ENCODE measurements at regions not wholly inside any gene's neighbourhood (a gene's known extent, or its start where the extent isn't known, plus 50 kb on each side); places are given as distances from the start of the nearest gene placed in this dataset.

GRCh38 chr4:3865986-3866812, 100.0 kb downstream of the ADRA2C start:
- no peaks in the 10 kb centered on the region for H3K79me2 ChIP-seq (ENCODE audit: insufficient read depth)
- H3F3A ChIP-seq (ENCODE audit: insufficient read depth): no peaks in the 10 kb centered on the region
- no peaks in the 10 kb centered on the region for H3K4me1 ChIP-seq (ENCODE audit: insufficient read depth)
- H3K4me2 ChIP-seq (ENCODE audit: unreplicated experiment): no peak overlapping the region
- no peaks in the 10 kb centered on the region for H3K9me3 ChIP-seq (ENCODE audit: low read depth)
- H3K27ac ChIP-seq: no peak overlapping the region
- peaks cover 32% of the 10 kb centered on the region for H3K27me3 ChIP-seq (replicated peaks; ENCODE audit: insufficient read depth)
- no peak overlapping the region for H2AFZ ChIP-seq
- no peak for DNase-seq
- in situ Hi-C loops (cut with MboI): no loop called here
- no peaks in the 10 kb centered on the region for H3K36me3 ChIP-seq (ENCODE audit: low read depth)
- H3K9ac ChIP-seq: no peak overlapping the region
- no peak overlapping the region for H3K4me3 ChIP-seq
- H3K9me2 ChIP-seq (ENCODE audit: insufficient read depth): no peaks in the 10 kb centered on the region
- TF ChIP-seq EZH2 (IDR thresholded peaks at IDR 0.05; ENCODE audit: insufficient read depth, poor library complexity, severe bottlenecking) (no peak), EZH2phosphoT487 (IDR thresholded peaks at IDR 0.05; ENCODE audit: insufficient read depth, low read depth) (no peak)
- no peaks in the 10 kb centered on the region for H4K20me1 ChIP-seq (ENCODE audit: insufficient read depth)
- 42 to 56% methylated on average over 9 to 24 of the region's 24 CpGs for WGBS, 2 experiments (ENCODE audit: low coverage in 1 of 2, low lambda C conversion rate in 2 of 2, missing lambda C conversion rate in 2 of 2)

- in situ Hi-C loops (cut with MboI): no loop called here
- peaks cover 29% of the 10 kb centered on the region for H3K27me3 ChIP-seq (replicated peaks; ENCODE audit: insufficient read depth)
- no peak for DNase-seq
- H3F3A ChIP-seq (ENCODE audit: insufficient read depth): no peaks in the 10 kb centered on the region
- H3K9ac ChIP-seq: no peak overlapping the region
- H3K4me3 ChIP-seq: no peak overlapping the region
- no peak overlapping the region for H3K27ac ChIP-seq
- no peaks in the 10 kb centered on the region for H4K20me1 ChIP-seq (ENCODE audit: insufficient read depth)
- TF ChIP-seq EZH2 (IDR thresholded peaks at IDR 0.05; ENCODE audit: insufficient read depth, poor library complexity, severe bottlenecking) (no peak), EZH2phosphoT487 (IDR thresholded peaks at IDR 0.05; ENCODE audit: insufficient read depth, low read depth) (no peak)
- H2AFZ ChIP-seq: no peak overlapping the region
- H3K9me2 ChIP-seq (ENCODE audit: insufficient read depth): no peaks in the 10 kb centered on the region
- no peak overlapping the region for H3K4me2 ChIP-seq (ENCODE audit: unreplicated experiment)
- H3K36me3 ChIP-seq (ENCODE audit: low read depth): no peaks in the 10 kb centered on the region
- H3K4me1 ChIP-seq (ENCODE audit: insufficient read depth): no peaks in the 10 kb centered on the region
- WGBS, 2 experiments (ENCODE audit: low coverage in 1 of 2, low lambda C conversion rate in 2 of 2, missing lambda C conversion rate in 2 of 2): 57 to 60% methylated on average over 9 of the region's 9 CpGs
- H3K9me3 ChIP-seq (ENCODE audit: low read depth): no peaks in the 10 kb centered on the region
- no peaks in the 10 kb centered on the region for H3K79me2 ChIP-seq (ENCODE audit: insufficient read depth)
Measured at GRCh38 chr4:3866813-3867129, 100.6 kb downstream of the ADRA2C start.

GRCh38 chr4:3867403-3868100, 101.4 kb downstream of the ADRA2C start:
- H3K27me3 ChIP-seq (replicated peaks; ENCODE audit: insufficient read depth): peaks cover 30% of the 10 kb centered on the region
- no peaks in the 10 kb centered on the region for H3K36me3 ChIP-seq (ENCODE audit: low read depth)
- 73 to 76% methylated on average over 15 of the region's 16 CpGs for WGBS, 2 experiments (ENCODE audit: low coverage in 1 of 2, low lambda C conversion rate in 2 of 2, missing lambda C conversion rate in 2 of 2)
- H2AFZ ChIP-seq: no peak overlapping the region
- no peaks in the 10 kb centered on the region for H3K79me2 ChIP-seq (ENCODE audit: insufficient read depth)
- no peaks in the 10 kb centered on the region for H3K9me3 ChIP-seq (ENCODE audit: low read depth)
- TF ChIP-seq EZH2 (IDR thresholded peaks at IDR 0.05; ENCODE audit: insufficient read depth, poor library complexity, severe bottlenecking) (no peak), EZH2phosphoT487 (IDR thresholded peaks at IDR 0.05; ENCODE audit: insufficient read depth, low read depth) (no peak)
- no peak for DNase-seq
- H3K4me3 ChIP-seq: no peak overlapping the region
- H3K27ac ChIP-seq: no peak overlapping the region
- H4K20me1 ChIP-seq (ENCODE audit: insufficient read depth): no peaks in the 10 kb centered on the region
- H3K9ac ChIP-seq: no peak overlapping the region
- no peaks in the 10 kb centered on the region for H3F3A ChIP-seq (ENCODE audit: insufficient read depth)
- no peaks in the 10 kb centered on the region for H3K9me2 ChIP-seq (ENCODE audit: insufficient read depth)
- no peaks in the 10 kb centered on the region for H3K4me1 ChIP-seq (ENCODE audit: insufficient read depth)
- in situ Hi-C loops (cut with MboI): no loop called here
- no peak overlapping the region for H3K4me2 ChIP-seq (ENCODE audit: unreplicated experiment)

- in situ Hi-C loops (cut with MboI): no loop called here
- Histone ChIP-seq H3K4me2 (ENCODE audit: unreplicated experiment) (no peak overlapping the region), H3K4me1 (ENCODE audit: insufficient read depth) (no peaks in the 10 kb centered on the region), H3K9me3 (ENCODE audit: low read depth) (no peaks in the 10 kb centered on the region), H3K9me2 (ENCODE audit: insufficient read depth) (no peaks in the 10 kb centered on the region), H3K79me2 (ENCODE audit: insufficient read depth) (no peaks in the 10 kb centered on the region), H2AFZ (no peak overlapping the region), H3K4me3 (no peak overlapping the region), H3F3A (ENCODE audit: insufficient read depth) (no peaks in the 10 kb centered on the region), H3K27ac (no peak overlapping the region), H3K27me3 (replicated peaks; ENCODE audit: insufficient read depth) (peaks cover 36% of the 10 kb centered on the region), H3K9ac (no peak overlapping the region), H3K36me3 (ENCODE audit: low read depth) (no peaks in the 10 kb centered on the region), H4K20me1 (ENCODE audit: insufficient read depth) (no peaks in the 10 kb centered on the region)
- WGBS, 2 experiments (ENCODE audit: low coverage in 1 of 2, low lambda C conversion rate in 2 of 2, missing lambda C conversion rate in 2 of 2): 68 to 70% methylated on average over 20 to 22 of the region's 22 CpGs
- DNase-seq: peak; percentile 41
- TF ChIP-seq EZH2 (IDR thresholded peaks at IDR 0.05; ENCODE audit: insufficient read depth, poor library complexity, severe bottlenecking) (no peak), EZH2phosphoT487 (IDR thresholded peaks at IDR 0.05; ENCODE audit: insufficient read depth, low read depth) (no peak)
Measured at GRCh38 chr4:3868211-3869173, 102.3 kb downstream of the ADRA2C start.

Data from GM23248 (cell line).